H1 (cell line): ENCODE measurements at regions not wholly inside any gene's neighbourhood (a gene's known extent, or its start where the extent isn't known, plus 50 kb on each side); places are given as distances from the start of the nearest gene placed in this dataset.

Experiments
- CTCF ChIA-PET: fragments of 300-600 bp; sonication (Branson Sonifier 250); formaldehyde crosslinking; loops from one replicate; lab custom pipeline; 2021; ENCODE audit not compliant: partially characterized antibody; lab: Charles Lee
- POLR2A ChIA-PET: fragments of 300-600 bp; sonication (Branson Sonifier 250); formaldehyde crosslinking; loops from one replicate; lab custom pipeline; 2021; ENCODE audit warnings: inconsistent platforms; ENCODE audit not compliant: partially characterized antibody; lab: Charles Lee
- DNase-seq, 2 experiments: peaks; one replicate each; pipeline versions ENCODE4 v3.0.0 to v3.0.0-alpha.2; 2010 to 2022; ENCODE audit warnings: low spot score in 2 of 2, low read depth in 1 of 2, mixed read lengths in 1 of 2
- FAIRE-seq: peaks from 2 replicates; lab custom pipeline; 2011; peaks lifted over from hg19 to GRCh38; lab: Jason Lieb, UNC
- H2AFZ ChIP-seq: 2 replicates; pipeline ENCODE4 v1.8.1; 2012; ENCODE audit warnings: low read length, inconsistent platforms
- H2AK5ac ChIP-seq: 2 replicates; pipeline ENCODE4 v1.6.1; 2013; ENCODE audit warnings: low read depth, low read length
- H2BK120ac ChIP-seq: replicated peaks from 2 replicates; pipeline ENCODE3; 2013; ENCODE audit warnings: low read depth, low read length, inconsistent platforms
- H2BK12ac ChIP-seq: 2 replicates; pipeline ENCODE4 v1.6.1; 2013; ENCODE audit warnings: low read depth, low read length
- H2BK15ac ChIP-seq: 2 replicates; pipeline ENCODE4 v1.6.1; 2013; ENCODE audit warnings: low read length
- H2BK20ac ChIP-seq: 2 replicates; pipeline ENCODE4 v1.6.1; 2013; ENCODE audit warnings: low read length
- H2BK5ac ChIP-seq: 2 replicates; pipeline ENCODE4 v1.6.1; 2013; ENCODE audit warnings: low read depth, low read length
- H3K14ac ChIP-seq: 2 replicates; pipeline ENCODE4 v1.6.1; 2013; ENCODE audit warnings: inconsistent platforms; ENCODE audit not compliant: insufficient read length
- H3K18ac ChIP-seq: 2 replicates; pipeline ENCODE4 v1.6.1; 2013; ENCODE audit warnings: low read length; ENCODE audit errors: extremely low read depth
- H3K23ac ChIP-seq: 2 replicates; pipeline ENCODE4 v1.6.1; 2013; ENCODE audit warnings: inconsistent platforms; ENCODE audit not compliant: insufficient read length
- H3K23me2 ChIP-seq: 2 replicates; pipeline ENCODE4 v1.6.1; 2013; ENCODE audit warnings: low read depth, low read length
- H3K27ac ChIP-seq: 2 replicates; pipeline ENCODE4 v1.6.1; 2011; ENCODE audit warnings: low read depth, low read length, inconsistent platforms
- H3K27me3 ChIP-seq, 4 experiments: replicated peaks in 1 of 4; 1 replicate in 1 of 4; 2 replicates in 3 of 4; pipeline versions ENCODE4 v1.6.1 to v1.8.1; 2011 to 2013; ENCODE audit warnings: low read length in 3 of 4, mild to moderate bottlenecking in 3 of 4, inconsistent platforms in 2 of 4, mixed read lengths in 2 of 4, moderate library complexity in 1 of 4; ENCODE audit not compliant: control insufficient read depth in 3 of 4, insufficient read depth in 3 of 4; ENCODE audit errors: extremely low read depth in 1 of 4
- H3K36me3 ChIP-seq, 4 experiments: 2 replicates each; pipeline versions ENCODE4 v1.6.1 to v1.8.1; 2011 to 2013; ENCODE audit warnings: mild to moderate bottlenecking in 4 of 4, low read length in 3 of 4, moderate library complexity in 2 of 4, control low read depth in 1 of 4, inconsistent platforms in 1 of 4; ENCODE audit not compliant: insufficient read depth in 4 of 4, control insufficient read depth in 2 of 4
- H3K4ac ChIP-seq: replicated peaks from 2 replicates; pipeline ENCODE3; 2013; ENCODE audit warnings: low read length, low read depth, mixed read lengths, inconsistent platforms; ENCODE audit not compliant: insufficient read length
- H3K4me1 ChIP-seq, 4 experiments: replicated peaks in 1 of 4; 1 replicate in 1 of 4; 2 replicates in 3 of 4; pipeline versions ENCODE4 v1.6.1 to v1.8.1; 2011 to 2013; ENCODE audit warnings: low read length in 3 of 4, inconsistent platforms in 2 of 4, mixed read lengths in 1 of 4; ENCODE audit not compliant: insufficient read depth in 4 of 4, control insufficient read depth in 3 of 4
- H3K4me2 ChIP-seq, 2 experiments: 2 replicates each; pipeline versions ENCODE4 v1.6.1 to v1.8.1; 2011 to 2013; ENCODE audit warnings: low read depth in 2 of 2, low read length in 2 of 2, control low read depth in 1 of 2, inconsistent platforms in 1 of 2, mild to moderate bottlenecking in 1 of 2; ENCODE audit not compliant: insufficient read depth in 1 of 2
- H3K4me3 ChIP-seq, 4 experiments: fragments of 200-600, 300-600 bp in 1 of 4; sonication (generic), shearing (Covaris generic), sonication (Bioruptor Twin) in 1 of 4; 2 replicates each; pipeline versions ENCODE4 v1.5.1 to v1.8.1; 2011 to 2016; ENCODE audit warnings: low read length in 4 of 4, low read depth in 3 of 4, control low read depth in 2 of 4, inconsistent platforms in 2 of 4, mild to moderate bottlenecking in 2 of 4, mixed read lengths in 1 of 4, moderate library complexity in 1 of 4; ENCODE audit not compliant: insufficient read depth in 2 of 4; ENCODE audit errors: extremely low read depth in 1 of 4
- H3K56ac ChIP-seq: replicated peaks from 2 replicates; pipeline ENCODE3; 2013; ENCODE audit warnings: low read depth, mild to moderate bottlenecking, mixed read lengths, low read length, inconsistent platforms; ENCODE audit not compliant: insufficient read length
- H3K79me1 ChIP-seq: 2 replicates; pipeline ENCODE4 v1.6.1; 2013; ENCODE audit warnings: low read depth, low read length, control low read depth
- H3K79me2 ChIP-seq, 2 experiments: 2 replicates each; pipeline versions ENCODE4 v1.6.1 to v1.8.1; 2012 to 2013; ENCODE audit warnings: low read length in 2 of 2, mild to moderate bottlenecking in 2 of 2, inconsistent platforms in 1 of 2; ENCODE audit not compliant: insufficient read depth in 2 of 2, control insufficient read depth in 1 of 2
- H3K9ac ChIP-seq, 4 experiments: replicated peaks in 1 of 4; 1 replicate in 1 of 4; 2 replicates in 3 of 4; pipeline versions ENCODE4 v1.6.1 to v1.8.1; 2011 to 2013; ENCODE audit warnings: low read depth in 3 of 4, low read length in 3 of 4, control low read depth in 2 of 4, mild to moderate bottlenecking in 2 of 4, moderate library complexity in 2 of 4, inconsistent platforms in 1 of 4; ENCODE audit errors: extremely low read depth in 1 of 4
- H3K9me3 ChIP-seq, 2 experiments: 2 replicates each; pipeline versions ENCODE4 v1.6.1 to v1.8.1; 2012 to 2013; ENCODE audit warnings: mild to moderate bottlenecking in 2 of 2, moderate library complexity in 2 of 2, control low read depth in 1 of 2, inconsistent platforms in 1 of 2, low read depth in 1 of 2, low read length in 1 of 2, mixed read lengths in 1 of 2; ENCODE audit not compliant: insufficient read depth in 2 of 2
- H4K20me1 ChIP-seq, 2 experiments: replicated peaks in 1 of 2; 2 replicates each; pipeline versions ENCODE3 to v1.8.1; 2011 to 2013; ENCODE audit warnings: inconsistent platforms in 2 of 2, low read length in 2 of 2, mild to moderate bottlenecking in 1 of 2; ENCODE audit not compliant: insufficient read depth in 2 of 2, control insufficient read depth in 1 of 2
- H4K5ac ChIP-seq: 2 replicates; pipeline ENCODE4 v1.6.1; 2013; ENCODE audit warnings: low read length, low read depth, mixed read lengths, inconsistent platforms; ENCODE audit not compliant: insufficient read length
- H4K8ac ChIP-seq: 2 replicates; pipeline ENCODE4 v1.8.0; 2013; ENCODE audit warnings: mild to moderate bottlenecking, moderate library complexity, low read length, inconsistent platforms; ENCODE audit not compliant: insufficient read depth; ENCODE audit errors: extremely low read depth
- H4K91ac ChIP-seq: replicated peaks from 2 replicates; pipeline ENCODE3; 2013; ENCODE audit warnings: low read length, mixed read lengths, inconsistent platforms; ENCODE audit not compliant: insufficient read length
- ASH2L ChIP-seq: fragments of 200-600, 300-600 bp; sonication (generic); IDR thresholded peaks from one replicate; pipeline ENCODE4 v1.7.1; 2017; ENCODE audit warnings: low read length
- CEBPB ChIP-seq: IDR thresholded peaks from 2 replicates; pipeline ENCODE4 v1.6.1; 2012; ENCODE audit warnings: low read depth, low read length
- CHD2 ChIP-seq: IDR thresholded peaks from 2 replicates; pipeline ENCODE4 v1.6.1; 2012; ENCODE audit warnings: low read length, improper control_type of control experiment
- CREB1 ChIP-seq: IDR thresholded peaks from 2 replicates; pipeline ENCODE4 v1.6.1; 2012; ENCODE audit warnings: inconsistent platforms
- HDAC2 ChIP-seq, 2 experiments: fragments of 300-600 bp in 1 of 2; sonication (generic) in 1 of 2; IDR thresholded peaks; 2 replicates each; pipeline ENCODE4 v1.6.1; 2011 to 2012; ENCODE audit warnings: low read depth in 2 of 2, low read length in 2 of 2, mild to moderate bottlenecking in 2 of 2, moderate library complexity in 2 of 2, borderline replicate concordance in 1 of 2, inconsistent platforms in 1 of 2
- POLR2A ChIP-seq, 2 experiments: IDR thresholded peaks; 1 replicate in 1 of 2; 2 replicates in 1 of 2; pipeline ENCODE4 v1.6.1; 2011; ENCODE audit warnings: low read depth in 2 of 2, low read length in 2 of 2, mild to moderate bottlenecking in 2 of 2; ENCODE audit errors: control extremely low read depth in 1 of 2
- RXRA ChIP-seq: IDR thresholded peaks from 2 replicates; pipeline ENCODE4 v1.6.1; 2011; ENCODE audit warnings: low read depth, mild to moderate bottlenecking, low read length, moderate library complexity; ENCODE audit not compliant: insufficient read depth
- SIN3A ChIP-seq, 2 experiments: IDR thresholded peaks in 1 of 2; conservative IDR thresholded peaks in 1 of 2; 2 replicates each; pipeline ENCODE4 v1.6.1; 2011 to 2012; ENCODE audit warnings: low read length in 2 of 2, improper control_type of control experiment in 1 of 2, low read depth in 1 of 2, mild to moderate bottlenecking in 1 of 2
- ZNF274 ChIP-seq: IDR thresholded peaks from 2 replicates; pipeline ENCODE4 v1.7.0; 2012; ENCODE audit warnings: low read length, borderline replicate concordance; ENCODE audit errors: extremely low read depth
- WGBS, 2 experiments: shearing (Covaris generic) in 1 of 2; methylation state at CpG; one replicate each; pipeline versions ENCODE4 v1.1.6 to v1.1.7; 2013 to 2015; ENCODE audit warnings: low lambda C conversion rate in 2 of 2, mixed read lengths in 2 of 2, inconsistent platforms in 1 of 2, low coverage in 1 of 2, missing lambda C conversion rate in 1 of 2; ENCODE audit not compliant: insufficient replicate concordance in 2 of 2, insufficient coverage in 1 of 2, insufficient read length in 1 of 2; ENCODE audit errors: extremely low coverage in 1 of 2, missing lambda C conversion rate in 1 of 2; 5-methylcytosine and 5-hydroxymethylcytosine counted together

DNA sequence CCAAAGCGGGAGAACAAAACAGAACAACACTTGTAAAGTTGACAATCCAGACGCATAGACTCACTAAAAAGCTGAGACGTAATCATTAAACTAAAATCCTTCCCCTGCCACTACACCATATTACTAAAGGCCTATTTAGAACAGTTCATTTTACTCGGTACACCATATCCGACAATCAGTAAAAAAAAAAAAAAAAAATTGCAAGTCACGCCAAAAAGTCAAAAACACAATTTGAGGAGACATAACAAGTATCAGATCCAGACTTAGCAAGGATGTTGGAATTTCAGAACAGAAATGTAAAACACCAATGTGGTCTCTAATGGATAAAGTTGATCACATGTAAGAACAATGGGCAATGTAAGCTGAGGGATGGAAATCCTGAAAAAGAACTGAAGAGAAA, 1899.4 kb downstream of the STIM2 start:
- FAIRE-seq = no peak
- no peaks in the 10 kb centered on the region; a peak in 1 of 7 replicates for H3K4me1 ChIP-seq
- H2BK20ac ChIP-seq = no peak overlapping the region
- H3K14ac ChIP-seq = no peak overlapping the region
- H3K27me3 ChIP-seq = no peaks in the 10 kb centered on the region
- H3K56ac ChIP-seq = no peak overlapping the region
- no peak overlapping the region for H2BK15ac ChIP-seq
- no peak overlapping the region for H2AFZ ChIP-seq
- H3K18ac ChIP-seq = no peak overlapping the region
- H4K20me1 ChIP-seq = no peaks in the 10 kb centered on the region
- no peak overlapping the region for H4K91ac ChIP-seq
- H3K9ac ChIP-seq = no peak overlapping the region
- no peak overlapping the region for H3K4ac ChIP-seq
- H3K36me3 ChIP-seq = no peaks in the 10 kb centered on the region
- H2BK12ac ChIP-seq = no peak overlapping the region
- no peak for DNase-seq
- no peaks in the 10 kb centered on the region for H3K23me2 ChIP-seq
- TF ChIP-seq ASH2L (no peak), ZNF274 (no peak), SIN3A (conservative IDR thresholded peaks at IDR 0.05 in 1 of 2, IDR thresholded peaks at IDR 0.05 in 1 of 2; ENCODE audit: low read depth in 1 of 2, low read length in 2 of 2) (no peak), CHD2 (no peak), RXRA (no peak), HDAC2 (IDR thresholded peaks at IDR 0.05; ENCODE audit: borderline replicate concordance in 1 of 2, low read depth in 2 of 2, low read length in 2 of 2) (no peak), CEBPB (no peak), CREB1 (no peak), POLR2A (IDR thresholded peaks at IDR 0.05; ENCODE audit: control extremely low read depth in 1 of 2, low read depth in 2 of 2, low read length in 2 of 2) (no peak)
- H3K79me1 ChIP-seq = no peaks in the 10 kb centered on the region
- H2AK5ac ChIP-seq = no peak overlapping the region
- H3K4me2 ChIP-seq = no peak overlapping the region
- WGBS, 2 experiments = 94% methylated on average over 5 of the region's 6 CpGs; no CpG with 5 or more reads in 1 of the 2 experiments
- H4K5ac ChIP-seq = no peak overlapping the region
- H3K9me3 ChIP-seq = no peaks in the 10 kb centered on the region
- ChIA-PET POLR2A (no interaction called here), CTCF (no interaction called here)
- no peak overlapping the region for H3K4me3 ChIP-seq
- H2BK5ac ChIP-seq = no peak overlapping the region
- H4K8ac ChIP-seq = no peak overlapping the region
- no peaks in the 10 kb centered on the region for H3K79me2 ChIP-seq
- no peak overlapping the region for H2BK120ac ChIP-seq
- H3K23ac ChIP-seq = no peak overlapping the region
- no peak overlapping the region for H3K27ac ChIP-seq
